ENCODE measurements at regions not wholly inside any gene's neighbourhood (a gene's known extent, or its start where the extent isn't known, plus 50 kb on each side); places are given as distances from the start of the nearest gene placed in this dataset.
A peak's percentile ranks its signal among the peaks of the same experiment; 100 is the strongest.

DNA sequence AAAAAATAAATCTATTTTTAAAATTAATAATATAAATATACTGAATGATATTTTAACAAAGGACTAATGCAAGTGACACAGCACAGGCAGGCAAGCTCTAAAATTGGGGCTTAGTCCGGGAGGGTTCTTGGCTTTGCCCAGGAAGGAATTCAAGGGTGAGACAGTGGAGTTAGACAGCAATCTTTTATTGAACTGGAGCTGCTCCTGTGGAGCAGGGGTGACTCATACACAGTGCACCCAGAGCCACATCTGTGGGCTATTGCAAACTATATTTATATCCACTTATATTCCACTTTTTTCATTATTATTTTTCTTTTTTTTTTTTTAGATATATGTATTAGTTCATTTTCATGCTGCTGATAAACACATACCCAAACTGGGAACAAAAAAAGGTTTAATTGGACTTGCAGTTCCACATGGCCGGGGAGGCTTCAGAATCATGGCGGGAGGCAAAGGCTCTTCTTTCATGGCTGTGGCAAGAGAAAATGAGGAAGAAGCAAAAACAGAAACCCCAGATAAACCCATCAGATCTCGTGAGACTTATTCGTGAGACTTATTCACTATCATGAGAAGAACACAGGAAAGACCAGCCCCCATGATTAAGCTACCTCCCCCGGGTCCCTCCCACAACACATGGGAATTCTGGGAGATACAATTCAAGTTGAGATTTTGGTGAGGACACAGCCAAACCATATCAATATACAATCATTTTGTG, 437.1 kb downstream of the BCL11A start:
- no peak overlapping the region for H3K9ac ChIP-seq (ENCODE audit: extremely low read depth, low read length, poor library complexity, severe bottlenecking)
- no peaks in the 10 kb centered on the region for H3K27me3 ChIP-seq (ENCODE audit: control insufficient read depth, insufficient read depth, low read length, poor library complexity, severe bottlenecking)
- Mint-ChIP-seq H3K4me3 (no peak overlapping the region), H3K27me3 (ENCODE audit: insufficient read depth) (peaks cover 8% of the 10 kb centered on the region), H3K9me3 (peaks cover 56% of the 10 kb centered on the region), H3K36me3 (ENCODE audit: low read depth) (no peaks in the 10 kb centered on the region), H3K27ac (no peak overlapping the region), H3K4me1 (peaks cover 2% of the 10 kb centered on the region)
- WGBS, 2 experiments (ENCODE audit: insufficient coverage in 1 of 2, insufficient read length in 1 of 2): 97 to 100% methylated on average over 2 to 6 of the region's 6 CpGs
- H3K36me3 ChIP-seq (ENCODE audit: control insufficient read depth, insufficient read depth, low read length): no peaks in the 10 kb centered on the region
- TF ChIP-seq CTCF (conservative IDR thresholded peaks at IDR 0.05): no peak
- H3K27ac ChIP-seq (ENCODE audit: low read depth, low read length): no peak overlapping the region
- H3K4me1 ChIP-seq (ENCODE audit: control insufficient read depth, insufficient read depth, low read length): peaks cover 2% of the 10 kb centered on the region
- no peak for DNase-seq
- no peak overlapping the region for H3K4me3 ChIP-seq (ENCODE audit: low read length)
- H3K9me3 ChIP-seq (ENCODE audit: control insufficient read depth, low read length): peaks cover 31% of the 10 kb centered on the region

DNA sequence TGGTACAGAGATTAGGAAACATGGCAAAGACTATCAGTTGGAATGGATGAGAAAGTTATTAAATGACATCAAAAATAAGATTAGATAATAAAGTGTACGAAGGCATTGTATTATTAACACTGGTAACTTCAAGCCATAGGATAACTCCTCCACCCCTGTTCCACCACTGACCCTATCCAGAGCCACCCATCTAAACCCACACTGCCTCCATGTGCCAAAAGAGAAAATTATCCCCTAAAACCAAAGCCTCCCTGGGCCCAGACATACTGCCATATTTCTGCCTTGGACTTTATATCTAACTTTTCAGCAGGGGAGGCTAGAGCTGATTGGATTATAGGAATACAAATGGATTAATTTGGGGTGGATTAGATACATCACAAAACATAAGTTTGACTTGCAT, 443.7 kb downstream of the BCL11A start:
- Histone ChIP-seq H3K36me3 (ENCODE audit: control insufficient read depth, insufficient read depth, low read length) (no peaks in the 10 kb centered on the region), H3K4me3 (ENCODE audit: low read length) (no peak overlapping the region), H3K9me3 (ENCODE audit: control insufficient read depth, low read length) (no peaks in the 10 kb centered on the region), H3K27me3 (ENCODE audit: control insufficient read depth, insufficient read depth, low read length, poor library complexity, severe bottlenecking) (no peaks in the 10 kb centered on the region), H3K4me1 (ENCODE audit: control insufficient read depth, insufficient read depth, low read length) (peaks cover 5% of the 10 kb centered on the region), H3K27ac (ENCODE audit: low read depth, low read length) (no peak overlapping the region), H3K9ac (ENCODE audit: extremely low read depth, low read length, poor library complexity, severe bottlenecking) (no peak overlapping the region)
- Mint-ChIP-seq H3K27ac (no peak overlapping the region), H3K36me3 (ENCODE audit: low read depth) (no peaks in the 10 kb centered on the region), H3K9me3 (peaks cover 9% of the 10 kb centered on the region), H3K4me1 (peaks cover 3% of the 10 kb centered on the region), H3K4me3 (no peak overlapping the region), H3K27me3 (ENCODE audit: insufficient read depth) (peaks cover 2% of the 10 kb centered on the region)
- WGBS, 2 experiments (ENCODE audit: insufficient coverage in 1 of 2, insufficient read length in 1 of 2): 100% methylated on average over 1 of the region's 1 CpG; no CpG with 5 or more reads in 1 of the 2 experiments
- TF ChIP-seq CTCF (conservative IDR thresholded peaks at IDR 0.05): peak; percentile 18
- DNase-seq: no peak

- Histone ChIP-seq H3K36me3 (ENCODE audit: control insufficient read depth, insufficient read depth, low read length) (no peaks in the 10 kb centered on the region), H3K9ac (ENCODE audit: extremely low read depth, low read length, poor library complexity, severe bottlenecking) (no peak overlapping the region), H3K27ac (ENCODE audit: low read depth, low read length) (no peak overlapping the region), H3K4me3 (ENCODE audit: low read length) (no peak overlapping the region), H3K9me3 (ENCODE audit: control insufficient read depth, low read length) (no peaks in the 10 kb centered on the region), H3K27me3 (ENCODE audit: control insufficient read depth, insufficient read depth, low read length, poor library complexity, severe bottlenecking) (peaks cover 5% of the 10 kb centered on the region), H3K4me1 (ENCODE audit: control insufficient read depth, insufficient read depth, low read length) (peaks cover 5% of the 10 kb centered on the region)
- Mint-ChIP-seq H3K9me3 (no peaks in the 10 kb centered on the region), H3K27me3 (ENCODE audit: insufficient read depth) (peaks cover 5% of the 10 kb centered on the region), H3K4me1 (peaks cover 3% of the 10 kb centered on the region), H3K4me3 (no peak overlapping the region), H3K27ac (no peak overlapping the region), H3K36me3 (ENCODE audit: low read depth) (no peaks in the 10 kb centered on the region)
- WGBS, 2 experiments (ENCODE audit: insufficient coverage in 1 of 2, insufficient read length in 1 of 2): 83 to 94% methylated on average over 2 of the region's 2 CpGs
- TF ChIP-seq CTCF (conservative IDR thresholded peaks at IDR 0.05): no peak
- no peak for DNase-seq
Measured at GRCh38 chr2:60106836-60107529, 446.5 kb downstream of the BCL11A start.

Data from endodermal cell (in vitro differentiated cells).